Endothelial cell of umbilical vein (primary cell): ENCODE measurements at regions not wholly inside any gene's neighbourhood (a gene's known extent, or its start where the extent isn't known, plus 50 kb on each side); places are given as distances from the start of the nearest gene placed in this dataset.

ENCODE experiments used
- BruUV-seq: library from RNA; stranded (reverse); fragments of 400-500 nt; replicated peaks from 2 replicates; lab custom pipeline; 2021; lab: Mats Ljungman, UMichigan
- CTCF ChIA-PET: fragments of 300-600, 350-600 bp; sonication (Branson Sonifier 250); formaldehyde crosslinking; loops from one replicate; lab custom pipeline; 2021; ENCODE audit warnings: antibody characterized with exemption, inconsistent platforms; lab: Charles Lee
- POLR2A ChIA-PET: fragments of 300-600, 350-600 bp; sonication (Branson Sonifier 250); formaldehyde crosslinking; loops from one replicate; lab custom pipeline; 2021; ENCODE audit warnings: antibody characterized with exemption, inconsistent platforms; lab: Charles Lee
- DNase-seq: peaks from one replicate; pipeline ENCODE4 v3.0.0-alpha.2; 2011; ENCODE audit warnings: low read depth, low spot score
- FAIRE-seq: peaks from 2 replicates; lab custom pipeline; 2011; peaks lifted over from hg19 to GRCh38; lab: Jason Lieb, UNC
- H2AFZ ChIP-seq: 2 replicates; pipeline ENCODE4 v1.6.0; 2012; ENCODE audit warnings: low read depth, low read length, control low read depth, inconsistent platforms
- H3K27ac ChIP-seq: 2 replicates; pipeline ENCODE4 v1.5.1; 2011; ENCODE audit warnings: low read depth, mild to moderate bottlenecking, control low read depth, low read length, moderate library complexity; ENCODE audit not compliant: insufficient read depth
- H3K27me3 ChIP-seq, 2 experiments: 2 replicates each; pipeline versions ENCODE4 v1.6.0 to v1.6.1; 2011; ENCODE audit warnings: low read length in 2 of 2, mixed read lengths in 1 of 2; ENCODE audit not compliant: control insufficient read depth in 2 of 2, insufficient read depth in 2 of 2
- H3K36me3 ChIP-seq, 2 experiments: 2 replicates in 1 of 2; 3 replicates in 1 of 2; pipeline ENCODE4 v1.5.1; 2011; ENCODE audit warnings: low read length in 2 of 2, mild to moderate bottlenecking in 1 of 2, moderate library complexity in 1 of 2; ENCODE audit not compliant: control insufficient read depth in 2 of 2, insufficient read depth in 2 of 2; ENCODE audit errors: extremely low read depth in 1 of 2
- H3K4me1 ChIP-seq: 3 replicates; pipeline ENCODE4 v1.5.1; 2011; ENCODE audit warnings: mild to moderate bottlenecking, low read length; ENCODE audit not compliant: control insufficient read depth, insufficient read depth; ENCODE audit errors: extremely low read depth
- H3K4me2 ChIP-seq: 2 replicates; pipeline ENCODE4 v1.6.1; 2011; ENCODE audit warnings: low read length, control low read depth, mixed read lengths; ENCODE audit not compliant: insufficient read depth
- H3K4me3 ChIP-seq, 3 experiments: fragments of 200-600 bp in 1 of 3; sonication (generic), shearing (Covaris generic) in 1 of 3; replicated peaks in 1 of 3; 2 replicates each; pipeline ENCODE4 v1.5.1; 2011 to 2016; ENCODE audit warnings: control low read depth in 3 of 3, low read length in 3 of 3, mild to moderate bottlenecking in 2 of 3, inconsistent platforms in 1 of 3, low read depth in 1 of 3, moderate library complexity in 1 of 3; ENCODE audit not compliant: insufficient read depth in 1 of 3
- H3K79me2 ChIP-seq: 2 replicates; pipeline ENCODE4 v1.6.0; 2012; ENCODE audit warnings: low read length, inconsistent platforms; ENCODE audit not compliant: control insufficient read depth, insufficient read depth
- H3K9ac ChIP-seq: replicated peaks from 2 replicates; pipeline ENCODE3; 2011; ENCODE audit warnings: low read length, control low read depth; ENCODE audit not compliant: insufficient read depth; ENCODE audit errors: extremely low read depth
- H3K9me1 ChIP-seq: replicated peaks from 3 replicates; pipeline ENCODE4 v1.6.0; 2011; ENCODE audit warnings: mild to moderate bottlenecking, low read length; ENCODE audit not compliant: control insufficient read depth, insufficient read depth; ENCODE audit errors: extremely low read depth
- H3K9me3 ChIP-seq: replicated peaks from 2 replicates; pipeline ENCODE4 v1.5.1; 2012; ENCODE audit warnings: low read length, inconsistent platforms; ENCODE audit not compliant: control insufficient read depth, insufficient read depth
- H4K20me1 ChIP-seq: replicated peaks from 2 replicates; pipeline ENCODE3; 2011; ENCODE audit warnings: mild to moderate bottlenecking, low read length; ENCODE audit not compliant: control insufficient read depth, insufficient read depth; ENCODE audit errors: extremely low read depth
- EZH2 ChIP-seq: IDR thresholded peaks from 2 replicates; pipeline ENCODE4 v1.6.1; 2012; ENCODE audit warnings: borderline replicate concordance, low read depth, mild to moderate bottlenecking, moderate library complexity, low read length, inconsistent platforms; ENCODE audit not compliant: severe bottlenecking
- FOS ChIP-seq: IDR thresholded peaks from 2 replicates; pipeline ENCODE4 v1.6.1; 2011; ENCODE audit warnings: mild to moderate bottlenecking, low read length, moderate library complexity, borderline replicate concordance; ENCODE audit not compliant: insufficient read depth
- GATA2 ChIP-seq: IDR thresholded peaks from 2 replicates; pipeline ENCODE4 v1.7.0; 2011; ENCODE audit warnings: low read depth, mild to moderate bottlenecking, moderate library complexity, mixed read lengths, low read length; ENCODE audit not compliant: insufficient read length, insufficient read depth
- JUN ChIP-seq: IDR thresholded peaks from 2 replicates; pipeline ENCODE4 v1.6.1; 2011; ENCODE audit warnings: borderline replicate concordance, low read depth; ENCODE audit not compliant: insufficient read length, insufficient read depth
- MYC ChIP-seq: IDR thresholded peaks from one replicate; pipeline ENCODE4 v1.6.1; 2011; ENCODE audit warnings: mild to moderate bottlenecking, low read depth, low read length
- POLR2A ChIP-seq: IDR thresholded peaks from 2 replicates; pipeline ENCODE4 v1.6.1; 2012; ENCODE audit warnings: low read depth, mild to moderate bottlenecking, control low read depth, low read length
- POLR2AphosphoS5 ChIP-seq: IDR thresholded peaks from 2 replicates; pipeline ENCODE4 v1.6.1; 2012; ENCODE audit warnings: low read depth, mild to moderate bottlenecking, control low read depth, low read length, moderate library complexity; ENCODE audit not compliant: insufficient read depth
- dilution Hi-C: fragments of 300-500 bp; cut with MboI; formaldehyde crosslinking; loops from one replicate; pipeline ENCODE4 v1.15.0; 2019; ENCODE audit warnings: low sequenced_read_pairs; ENCODE audit not compliant: extremely low pct_ligation_motif_present
- intact Hi-C: fragments of 100-400 bp; cut with micrococcal nuclease; formaldehyde crosslinking; loops from one replicate; pipeline ENCODE4 v1.10.0; 2022
- TF ChIP-seq, protein P1 (sequence below), 2 donors: IDR thresholded peaks; 1 replicate in 1 of 2; 2 replicates in 1 of 2; pipeline ENCODE4 v1.5.1; 2011; ENCODE audit warnings: low read length in 2 of 2, mild to moderate bottlenecking in 2 of 2, moderate library complexity in 2 of 2, control low read depth in 1 of 2, inconsistent platforms in 1 of 2, low read depth in 1 of 2; ENCODE audit not compliant: insufficient read depth in 1 of 2; ENCODE audit errors: extremely low read depth in 1 of 2
- TF ChIP-seq, protein P2 (sequence below): IDR thresholded peaks from 2 replicates; pipeline ENCODE4 v1.6.1; 2011; ENCODE audit not compliant: insufficient read depth, insufficient read length

DNA sequence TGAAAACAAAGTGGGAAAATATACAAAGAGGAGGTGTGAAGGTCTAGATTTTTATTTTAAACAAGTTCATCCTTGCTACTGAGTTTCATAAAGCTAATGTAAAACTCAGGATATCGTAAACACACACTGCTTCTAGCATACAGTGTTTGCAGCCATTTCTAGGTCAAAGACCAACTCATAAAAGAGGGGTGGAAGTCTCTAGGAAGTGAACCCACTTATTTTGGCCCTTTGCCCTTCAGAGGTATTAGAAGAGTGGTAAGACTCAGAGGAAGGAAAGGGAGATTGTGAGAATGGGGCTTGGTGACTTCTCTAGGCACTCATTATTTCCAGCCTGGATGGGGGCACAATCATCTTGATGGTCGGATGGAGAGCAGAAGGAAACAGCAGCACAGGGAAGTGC, 91.2 kb downstream of the TNFSF18 start:
- FAIRE-seq = no peak
- POLR2A ChIA-PET = no interaction called here
- peak overlapping the region; percentile 29 for H2AFZ ChIP-seq

More for the DNA sequence above, 91.2 kb downstream of the TNFSF18 start:
- intact Hi-C loops = no loop called here
- peaks cover 42% of the 10 kb centered on the region for H3K4me1 ChIP-seq
- CTCF ChIA-PET = interaction anchor here (1.5 to 2.1 kb wide), 3 partner anchors 10 to 243 kb away, joined by 4 to 12 read pairs (median 7); no protein-coding TSS in a partner anchor
- TF ChIP-seq GATA2 (no peak), POLR2A (no peak), EZH2 (no peak), MYC (no peak), POLR2AphosphoS5 (no peak), FOS (no peak), JUN (no peak)
- TF ChIP-seq, protein P1, sequence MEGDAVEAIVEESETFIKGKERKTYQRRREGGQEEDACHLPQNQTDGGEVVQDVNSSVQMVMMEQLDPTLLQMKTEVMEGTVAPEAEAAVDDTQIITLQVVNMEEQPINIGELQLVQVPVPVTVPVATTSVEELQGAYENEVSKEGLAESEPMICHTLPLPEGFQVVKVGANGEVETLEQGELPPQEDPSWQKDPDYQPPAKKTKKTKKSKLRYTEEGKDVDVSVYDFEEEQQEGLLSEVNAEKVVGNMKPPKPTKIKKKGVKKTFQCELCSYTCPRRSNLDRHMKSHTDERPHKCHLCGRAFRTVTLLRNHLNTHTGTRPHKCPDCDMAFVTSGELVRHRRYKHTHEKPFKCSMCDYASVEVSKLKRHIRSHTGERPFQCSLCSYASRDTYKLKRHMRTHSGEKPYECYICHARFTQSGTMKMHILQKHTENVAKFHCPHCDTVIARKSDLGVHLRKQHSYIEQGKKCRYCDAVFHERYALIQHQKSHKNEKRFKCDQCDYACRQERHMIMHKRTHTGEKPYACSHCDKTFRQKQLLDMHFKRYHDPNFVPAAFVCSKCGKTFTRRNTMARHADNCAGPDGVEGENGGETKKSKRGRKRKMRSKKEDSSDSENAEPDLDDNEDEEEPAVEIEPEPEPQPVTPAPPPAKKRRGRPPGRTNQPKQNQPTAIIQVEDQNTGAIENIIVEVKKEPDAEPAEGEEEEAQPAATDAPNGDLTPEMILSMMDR (IDR thresholded peaks at IDR 0.05; ENCODE audit: extremely low read depth in 1 of 2, insufficient read depth in 1 of 2, low read depth in 1 of 2, low read length in 2 of 2) = no peak
- TF ChIP-seq, protein P2, sequence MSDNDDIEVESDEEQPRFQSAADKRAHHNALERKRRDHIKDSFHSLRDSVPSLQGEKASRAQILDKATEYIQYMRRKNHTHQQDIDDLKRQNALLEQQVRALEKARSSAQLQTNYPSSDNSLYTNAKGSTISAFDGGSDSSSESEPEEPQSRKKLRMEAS = no peak
- H3K4me3 ChIP-seq = no peak overlapping the region
- no peaks in the 10 kb centered on the region for H4K20me1 ChIP-seq
- no peaks in the 10 kb centered on the region for H3K79me2 ChIP-seq
- peak overlapping the region; percentile 1 for H3K27ac ChIP-seq
- H3K36me3 ChIP-seq = no peaks in the 10 kb centered on the region
- no TSS peak for BruUV-seq
- no peak overlapping the region for H3K4me2 ChIP-seq
- no peak overlapping the region for H3K9ac ChIP-seq
- H3K27me3 ChIP-seq = no peaks in the 10 kb centered on the region
- H3K9me3 ChIP-seq = no peaks in the 10 kb centered on the region
- no peaks in the 10 kb centered on the region for H3K9me1 ChIP-seq
- DNase-seq = no peak
- dilution Hi-C loops = loop anchor here (25.0 kb wide), 1 partner anchor 228 kb away; no protein-coding TSS in a partner anchor
